ENCODE measurements at regions not wholly inside any gene's neighbourhood (a gene's known extent, or its start where the extent isn't known, plus 50 kb on each side); places are given as distances from the start of the nearest gene placed in this dataset.

- no peak for ATAC-seq
- peak overlapping the region; percentile 92 to 99 (median 99) for H3K27ac Mint-ChIP-seq
- DNase-seq = peak in 1 of 10 donors; percentile 6
- POLR2A ChIA-PET = interaction anchor here (0.9 to 74.5 kb wide), 10 partner anchors 12 to 680 kb away, joined by 3 to 5369 read pairs (median 39); partner anchors contain the start of genes TMC6 and TNRC6C
- H3K27me3 Mint-ChIP-seq = peaks cover 0 to 4% (median 0%) of the 10 kb centered on the region in 5 donors
- H3K4me1 Mint-ChIP-seq = peaks cover 38 to 74% (median 65%) of the 10 kb centered on the region in 4 donors
- H3K4me3 Mint-ChIP-seq = peak overlapping the region; percentile 91 to 98 (median 96)
- no peaks in the 10 kb centered on the region for H3K9me3 Mint-ChIP-seq
- peaks cover 4 to 17% (median 10%) of the 10 kb centered on the region in 3 donors for H3K36me3 Mint-ChIP-seq
These were observed 308.7 kb downstream of the SEC14L1 start for GRCh38 chr17:77449373-77449907.

GRCh38 chr17:77449908-77450741, 309.4 kb downstream of the SEC14L1 start:
- POLR2A ChIA-PET = interaction anchor here (0.9 to 74.5 kb wide), 14 partner anchors 11 to 680 kb away, joined by 3 to 5369 read pairs (median 8); partner anchors contain the start of genes TMC6 and TNRC6C
- H3K9me3 Mint-ChIP-seq = no peaks in the 10 kb centered on the region
- peaks cover 0 to 3% (median 0%) of the 10 kb centered on the region in 5 donors for H3K27me3 Mint-ChIP-seq
- peaks cover 7 to 23% (median 14%) of the 10 kb centered on the region in 3 donors for H3K36me3 Mint-ChIP-seq
- peak in 1 of 10 donors; percentile 17 for DNase-seq
- H3K4me3 Mint-ChIP-seq = peak overlapping the region; percentile 91 to 98 (median 96)
- H3K4me1 Mint-ChIP-seq = peaks cover 32 to 71% (median 61%) of the 10 kb centered on the region in 4 donors
- no peak for ATAC-seq
- H3K27ac Mint-ChIP-seq = peak overlapping the region; percentile 92 to 99 (median 99)

- ATAC-seq (no peak), DNase-seq (no peak)
- Mint-ChIP-seq H3K36me3 (peaks cover 12 to 27% (median 21%) of the 10 kb centered on the region in 3 donors), H3K9me3 (no peaks in the 10 kb centered on the region), H3K4me3 (peak overlapping the region; percentile 91 to 98 (median 96)), H3K27me3 (no peaks in the 10 kb centered on the region), H3K4me1 (peaks cover 30 to 70% (median 59%) of the 10 kb centered on the region in 4 donors), H3K27ac (peak overlapping the region; percentile 92 to 99 (median 99))
- POLR2A ChIA-PET = interaction anchor here (1.0 to 74.5 kb wide), 13 partner anchors 11 to 679 kb away, joined by 3 to 5369 read pairs (median 12); partner anchors contain the start of genes TMC6 and TNRC6C
These were observed 310.0 kb downstream of the SEC14L1 start for GRCh38 chr17:77450742-77451244.

- peaks cover 13 to 27% (median 21%) of the 10 kb centered on the region in 3 donors for H3K36me3 Mint-ChIP-seq
- H3K4me1 Mint-ChIP-seq = peaks cover 28 to 67% (median 54%) of the 10 kb centered on the region in 4 donors
- DNase-seq (peak in 9 of 10 donors; percentile 60 to 81 (median 68)), ATAC-seq (peak; percentile 50 to 62)
- H3K9me3 Mint-ChIP-seq = no peaks in the 10 kb centered on the region
- H3K27ac Mint-ChIP-seq = peak overlapping the region; percentile 92 to 99 (median 99)
- POLR2A ChIA-PET = interaction anchor here (1.0 to 74.5 kb wide), 13 partner anchors 10 to 679 kb away, joined by 3 to 5369 read pairs (median 12); partner anchors contain the start of genes TMC6, TMC8 and TNRC6C
- H3K27me3 Mint-ChIP-seq = no peaks in the 10 kb centered on the region
- H3K4me3 Mint-ChIP-seq = peak overlapping the region; percentile 91 to 98 (median 96)
These were observed 310.6 kb downstream of the SEC14L1 start for GRCh38 chr17:77451245-77451893.

- Mint-ChIP-seq H3K27ac (peak overlapping the region; percentile 92 to 99 (median 99)), H3K27me3 (no peaks in the 10 kb centered on the region), H3K36me3 (peaks cover 13 to 30% (median 21%) of the 10 kb centered on the region in 3 donors), H3K9me3 (no peaks in the 10 kb centered on the region), H3K4me1 (peaks cover 28 to 67% (median 50%) of the 10 kb centered on the region in 4 donors), H3K4me3 (peak overlapping the region; percentile 91 to 98 (median 96))
- POLR2A ChIA-PET = interaction anchor here (0.5 to 74.5 kb wide), 14 partner anchors 9 to 692 kb away, joined by 3 to 5369 read pairs (median 18); partner anchors contain the start of genes TMC6, TMC8 and TNRC6C
- ATAC-seq (no peak), DNase-seq (peak in 1 of 10 donors; percentile 8)
These were observed 311.4 kb downstream of the SEC14L1 start for GRCh38 chr17:77451894-77452852.

GRCh38 chr17:77453613-77454241, 313.0 kb downstream of the SEC14L1 start:
- Mint-ChIP-seq H3K9me3 (no peaks in the 10 kb centered on the region), H3K27me3 (no peaks in the 10 kb centered on the region), H3K27ac (peak overlapping the region; percentile 92 to 99 (median 99)), H3K4me3 (peak overlapping the region; percentile 91 to 98 (median 96)), H3K36me3 (peaks cover 12 to 31% (median 21%) of the 10 kb centered on the region in 3 donors), H3K4me1 (peaks cover 34 to 72% (median 50%) of the 10 kb centered on the region in 4 donors)
- peak; percentile 39 to 61 for ATAC-seq
- peak in 7 of 10 donors; percentile 28 to 83 (median 58) for DNase-seq
- POLR2A ChIA-PET = interaction anchor here (0.7 to 74.5 kb wide), 13 partner anchors 8 to 505 kb away, joined by 3 to 5369 read pairs (median 9); partner anchors contain the start of gene TNRC6C

- peaks cover 14 to 31% (median 21%) of the 10 kb centered on the region in 3 donors for H3K36me3 Mint-ChIP-seq
- peak in 3 of 10 donors; percentile 17 to 63 (median 39) for DNase-seq
These were observed 313.7 kb downstream of the SEC14L1 start for GRCh38 chr17:77454242-77455095.

GRCh38 chr17:77455111-77455890, 314.5 kb downstream of the SEC14L1 start:
- Mint-ChIP-seq H3K9me3 (no peaks in the 10 kb centered on the region), H3K36me3 (peaks cover 12 to 31% (median 21%) of the 10 kb centered on the region in 3 donors), H3K27me3 (no peaks in the 10 kb centered on the region), H3K4me3 (peak overlapping the region; percentile 91 to 98 (median 96)), H3K27ac (peak overlapping the region; percentile 92 to 99 (median 99)), H3K4me1 (peaks cover 30 to 72% (median 50%) of the 10 kb centered on the region in 4 donors)
- ATAC-seq = no peak
- peak in 1 of 10 donors; percentile 62 for DNase-seq
- POLR2A ChIA-PET = interaction anchor here (1.6 to 74.5 kb wide), 9 partner anchors 6 to 504 kb away, joined by 8 to 5369 read pairs (median 48); partner anchors contain the start of gene TNRC6C

More at GRCh38 chr17:77454242-77455095, 313.7 kb downstream of the SEC14L1 start:
- H3K27me3 Mint-ChIP-seq = no peaks in the 10 kb centered on the region
- H3K27ac Mint-ChIP-seq = peak overlapping the region; percentile 92 to 99 (median 99)
- POLR2A ChIA-PET = interaction anchor here (0.6 to 74.5 kb wide), 12 partner anchors 7 to 504 kb away, joined by 3 to 5369 read pairs (median 16); partner anchors contain the start of gene TNRC6C
- no peak for ATAC-seq
- H3K9me3 Mint-ChIP-seq = no peaks in the 10 kb centered on the region
- peaks cover 33 to 72% (median 51%) of the 10 kb centered on the region in 4 donors for H3K4me1 Mint-ChIP-seq
- peak overlapping the region; percentile 91 to 98 (median 96) for H3K4me3 Mint-ChIP-seq

GRCh38 chr17:77455891-77456260, 315.1 kb downstream of the SEC14L1 start:
- Mint-ChIP-seq H3K27ac (peak overlapping the region; percentile 92 to 99 (median 99)), H3K9me3 (no peaks in the 10 kb centered on the region), H3K4me3 (peak overlapping the region; percentile 91 to 98 (median 96)), H3K4me1 (peaks cover 28 to 72% (median 54%) of the 10 kb centered on the region in 4 donors), H3K36me3 (peaks cover 12 to 31% (median 21%) of the 10 kb centered on the region in 3 donors), H3K27me3 (no peaks in the 10 kb centered on the region)
- DNase-seq (peak in 1 of 10 donors; percentile 36), ATAC-seq (no peak)
- POLR2A ChIA-PET = interaction anchor here (0.6 to 74.5 kb wide), 7 partner anchors 5 to 699 kb away, joined by 3 to 5369 read pairs (median 28); no protein-coding TSS in a partner anchor

Measured in naive thymus-derived CD8-positive, alpha-beta T cell (primary cell).